ENCODE measurements at regions not wholly inside any gene's neighbourhood (a gene's known extent, or its start where the extent isn't known, plus 50 kb on each side); places are given as distances from the start of the nearest gene placed in this dataset.

DNA sequence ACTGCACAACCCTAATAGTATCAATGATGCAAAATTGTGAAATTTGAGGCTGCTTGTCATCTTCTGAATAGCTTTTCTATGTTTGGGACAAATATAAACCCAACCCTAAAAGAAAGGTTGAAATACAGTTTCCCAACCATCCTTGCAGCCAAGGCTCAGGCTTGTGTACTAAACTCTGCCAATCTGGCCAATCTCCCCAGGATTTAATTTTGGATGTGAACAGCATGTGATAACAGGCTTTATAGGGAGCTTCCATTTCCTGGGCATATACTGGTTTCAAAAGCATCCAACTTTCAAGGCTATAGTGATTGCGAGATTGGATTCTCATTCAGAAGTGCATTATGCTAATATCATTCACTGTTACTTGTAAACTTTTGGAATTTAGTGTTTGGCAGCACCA lies 55.7 kb upstream of the MUCL1 start:
- TF ChIP-seq, protein P1, sequence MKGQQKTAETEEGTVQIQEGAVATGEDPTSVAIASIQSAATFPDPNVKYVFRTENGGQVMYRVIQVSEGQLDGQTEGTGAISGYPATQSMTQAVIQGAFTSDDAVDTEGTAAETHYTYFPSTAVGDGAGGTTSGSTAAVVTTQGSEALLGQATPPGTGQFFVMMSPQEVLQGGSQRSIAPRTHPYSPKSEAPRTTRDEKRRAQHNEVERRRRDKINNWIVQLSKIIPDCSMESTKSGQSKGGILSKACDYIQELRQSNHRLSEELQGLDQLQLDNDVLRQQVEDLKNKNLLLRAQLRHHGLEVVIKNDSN (IDR thresholded peaks at IDR 0.05): no peak
- TF ChIP-seq YY1 (IDR thresholded peaks at IDR 0.05; ENCODE audit: low read depth) (no peak), NFIC (IDR thresholded peaks at IDR 0.05) (no peak), CEBPB (IDR thresholded peaks at IDR 0.05) (no peak), REST (IDR thresholded peaks at IDR 0.05; ENCODE audit: low read depth) (no peak), TEAD4 (IDR thresholded peaks at IDR 0.05) (no peak), EP300 (IDR thresholded peaks at IDR 0.05; ENCODE audit: borderline replicate concordance) (no peak), MAX (IDR thresholded peaks at IDR 0.05) (no peak)

- TF ChIP-seq CEBPB (IDR thresholded peaks at IDR 0.05) (no peak), ZBTB7A (IDR thresholded peaks at IDR 0.05; ENCODE audit: low read depth) (no peak), TCF12 (IDR thresholded peaks at IDR 0.05; ENCODE audit: low read depth) (no peak), CREB1 (IDR thresholded peaks at IDR 0.05; ENCODE audit: low read depth) (no peak), EGR1 (IDR thresholded peaks at IDR 0.05) (no peak), TAF1 (IDR thresholded peaks at IDR 0.05; ENCODE audit: low read depth) (no peak), NFIC (IDR thresholded peaks at IDR 0.05) (no peak), MAX (IDR thresholded peaks at IDR 0.05) (no peak), RAD21 (IDR thresholded peaks at IDR 0.05; ENCODE audit: low read depth) (no peak), FOXM1 (IDR thresholded peaks at IDR 0.05; ENCODE audit: borderline replicate concordance, low read depth) (no peak)
- TF ChIP-seq, protein P1 (IDR thresholded peaks at IDR 0.05): no peak
Measured at GRCh38 chr12:54796991-54797390, 57.3 kb upstream of the MUCL1 start.

GRCh38 chr12:54795644-54796043 lies 58.7 kb upstream of the MUCL1 start:
- TF ChIP-seq TAF1 (IDR thresholded peaks at IDR 0.05; ENCODE audit: low read depth): no peak
- TF ChIP-seq EP300 (IDR thresholded peaks at IDR 0.05; ENCODE audit: borderline replicate concordance): no peak
- TF ChIP-seq REST (IDR thresholded peaks at IDR 0.05; ENCODE audit: low read depth): no peak
- TF ChIP-seq TEAD4 (IDR thresholded peaks at IDR 0.05): no peak
- TF ChIP-seq MAX (IDR thresholded peaks at IDR 0.05): no peak
- no peak for TF ChIP-seq FOXM1 (IDR thresholded peaks at IDR 0.05; ENCODE audit: borderline replicate concordance, low read depth)
- TF ChIP-seq CREB1 (IDR thresholded peaks at IDR 0.05; ENCODE audit: low read depth): no peak
- no peak for TF ChIP-seq EGR1 (IDR thresholded peaks at IDR 0.05)
- TF ChIP-seq, protein P1 (IDR thresholded peaks at IDR 0.05): no peak
- TF ChIP-seq TCF12 (IDR thresholded peaks at IDR 0.05; ENCODE audit: low read depth): no peak
- no peak for TF ChIP-seq YY1 (IDR thresholded peaks at IDR 0.05; ENCODE audit: low read depth)
- TF ChIP-seq ZBTB7A (IDR thresholded peaks at IDR 0.05; ENCODE audit: low read depth): no peak
- no peak for TF ChIP-seq RAD21 (IDR thresholded peaks at IDR 0.05; ENCODE audit: low read depth)
- no peak for TF ChIP-seq NFIC (IDR thresholded peaks at IDR 0.05)
- TF ChIP-seq CEBPB (IDR thresholded peaks at IDR 0.05): no peak

DNA sequence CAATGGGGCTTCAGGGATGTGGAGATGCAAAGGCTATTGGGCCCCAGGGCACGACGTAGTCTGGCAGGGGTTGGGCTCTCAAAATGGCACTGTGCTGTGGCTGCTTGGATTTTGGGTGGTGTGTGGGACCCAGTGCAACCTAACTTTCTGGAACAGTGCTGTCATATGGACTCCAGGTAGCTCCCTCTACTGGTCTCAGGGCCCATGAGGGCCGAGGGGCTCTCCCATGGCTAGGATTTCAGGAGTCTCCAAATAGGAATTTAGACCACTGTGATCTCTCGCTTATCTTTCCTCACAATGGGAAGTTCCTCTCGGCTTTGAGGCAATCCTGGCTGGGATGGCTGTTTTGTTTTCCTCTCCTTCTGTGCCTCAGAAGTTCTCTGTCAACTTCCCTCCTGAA lies 68.2 kb upstream of the MUCL1 start:
- TF ChIP-seq FOXM1 (IDR thresholded peaks at IDR 0.05; ENCODE audit: borderline replicate concordance, low read depth) (no peak), RAD21 (IDR thresholded peaks at IDR 0.05; ENCODE audit: low read depth) (no peak), TAF1 (IDR thresholded peaks at IDR 0.05; ENCODE audit: low read depth) (no peak), REST (IDR thresholded peaks at IDR 0.05; ENCODE audit: low read depth) (no peak), EGR1 (IDR thresholded peaks at IDR 0.05) (no peak)

Measured in Ishikawa (cell line).